NCI-H2081 (cell line): ENCODE measurements at regions not wholly inside any gene's neighbourhood (a gene's known extent, or its start where the extent isn't known, plus 50 kb on each side); places are given as distances from the start of the nearest gene placed in this dataset.
"Not testable (repeated sequence)": the region's sequence is repeated elsewhere in the genome, so short reads cannot be mapped to it uniquely, and the experiment has no call there.

Experiments used
- DNase-seq, 2 experiments: peaks; one replicate each; lab custom pipeline; 2025; lab: John Stamatoyannopoulos, UW

DNA sequence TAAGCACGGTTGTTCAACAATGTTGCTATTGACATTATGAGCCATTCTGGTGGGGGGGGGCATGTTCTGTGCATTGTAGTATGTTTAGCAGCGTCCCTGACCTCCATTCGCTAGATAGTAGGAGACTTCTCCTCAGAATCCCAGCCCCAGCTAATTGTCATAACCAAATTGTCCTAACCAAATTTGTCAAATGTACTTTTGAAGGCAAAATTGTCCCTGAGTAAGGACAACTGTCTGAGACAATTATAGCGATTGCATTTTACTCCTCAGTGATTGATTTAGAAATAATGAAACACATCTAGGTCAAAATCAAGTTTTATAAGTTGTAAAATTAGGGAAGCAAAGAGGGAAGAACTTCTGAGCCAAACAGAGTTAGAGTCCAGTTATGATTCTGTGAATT lies 541.8 kb upstream of the CHORDC1 start:
- no peak for DNase-seq

DNA sequence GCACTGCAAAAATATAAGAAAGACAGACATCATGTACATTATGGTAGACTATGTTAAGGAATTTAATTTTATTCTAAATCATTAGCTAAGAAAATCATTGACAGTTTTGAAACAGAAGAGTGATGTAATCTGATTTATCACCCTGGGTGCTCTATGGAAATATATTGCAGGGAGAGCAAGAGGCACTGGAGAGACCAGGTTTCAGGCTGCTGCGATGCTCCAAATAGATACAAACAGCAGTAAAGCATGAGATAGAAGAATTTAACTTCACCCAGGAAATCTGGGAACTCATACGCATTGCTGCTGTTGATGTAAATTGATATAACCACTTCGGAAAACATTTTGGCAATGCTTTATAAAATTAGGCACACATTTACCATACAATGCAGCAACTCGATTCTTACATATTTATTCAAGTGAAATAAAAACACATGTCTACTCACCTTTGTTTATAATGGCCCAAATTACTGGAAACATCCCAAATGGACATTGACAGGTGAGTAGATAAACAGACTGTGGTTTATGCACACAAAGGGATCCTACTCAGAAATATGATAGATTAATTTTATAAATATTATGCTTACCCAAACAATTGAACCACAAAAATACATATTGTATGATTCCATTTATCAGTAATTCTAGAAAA lies 535.1 kb upstream of the CHORDC1 start:
- peak in 1 of 2 experiments; percentile 7 for DNase-seq

DNA sequence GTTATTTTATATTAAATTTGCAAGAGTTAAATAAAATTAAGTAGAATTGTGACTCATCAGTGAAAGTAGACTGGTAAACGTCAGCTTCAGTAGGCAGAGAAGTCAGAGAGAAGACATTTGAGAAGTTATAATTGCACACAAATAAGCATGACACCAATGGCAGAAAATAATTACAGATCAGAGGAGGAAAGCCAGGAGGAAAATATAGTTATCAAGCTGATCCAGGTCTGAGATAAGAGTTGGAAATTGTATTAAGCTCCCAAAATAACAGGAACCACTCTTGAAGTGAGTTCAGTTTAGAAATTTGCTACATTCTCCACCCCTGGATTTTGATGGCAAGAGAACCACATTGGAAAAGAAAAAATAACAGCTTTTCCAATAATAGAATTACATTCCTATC lies 533.8 kb upstream of the CHORDC1 start:
- no peak for DNase-seq

DNA sequence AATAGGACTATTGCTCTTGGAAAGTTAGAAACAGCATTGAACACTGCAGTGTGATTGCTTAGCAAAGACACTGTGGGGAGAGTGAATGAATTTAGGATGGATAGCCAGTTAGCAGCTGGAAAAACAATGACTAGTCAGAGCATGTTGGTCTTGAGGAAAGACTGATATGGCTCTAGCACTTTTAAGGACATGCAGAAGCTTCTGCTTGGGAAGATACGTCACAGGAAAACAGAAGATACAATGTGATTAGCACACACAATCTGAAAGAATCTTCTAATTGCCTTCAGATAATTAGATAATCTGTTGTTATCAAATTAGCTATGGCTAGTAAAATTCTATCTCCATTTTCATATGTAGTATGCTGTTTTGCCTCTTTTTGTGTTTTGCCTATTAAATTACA lies 530.7 kb upstream of the CHORDC1 start:
- no peak for DNase-seq

DNA sequence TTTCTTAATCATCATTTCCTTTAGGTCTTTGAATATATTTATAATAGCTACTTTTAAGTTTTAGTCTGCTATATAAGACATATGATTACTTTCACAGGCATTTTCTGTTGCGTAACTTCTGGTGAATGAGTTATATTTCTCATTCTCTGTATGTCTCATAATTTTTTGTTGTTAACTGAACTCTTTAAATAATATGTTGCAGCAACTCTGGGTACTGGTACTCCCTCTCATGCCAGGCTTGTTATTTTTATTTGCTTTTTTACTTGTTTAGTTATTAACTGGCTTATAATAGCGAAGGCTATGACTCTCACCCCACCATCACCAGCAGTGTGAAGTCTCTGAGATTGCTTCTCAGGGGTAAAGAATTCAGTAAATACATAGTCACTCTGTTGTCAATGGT lies 524.2 kb upstream of the CHORDC1 start:
- DNase-seq = no peak

DNA sequence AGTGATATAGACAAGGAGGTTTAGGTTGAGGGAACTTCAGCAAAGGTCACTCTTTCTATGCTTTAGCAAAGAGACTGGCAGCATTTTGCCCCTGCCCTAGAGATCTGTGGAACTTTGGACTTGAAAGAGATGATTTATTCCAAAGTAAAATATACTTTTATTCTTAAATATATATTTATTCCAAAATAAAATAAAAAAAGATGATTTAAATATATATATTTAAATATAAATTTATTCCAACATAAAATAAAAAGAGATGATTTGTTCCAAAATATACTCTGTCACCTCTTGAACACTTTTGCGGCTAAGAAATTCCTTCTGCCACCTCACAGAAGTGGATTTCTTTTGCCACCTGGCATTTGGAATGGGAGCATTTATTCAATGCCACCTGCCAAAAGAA lies 521.3 kb upstream of the CHORDC1 start:
- DNase-seq = no peak

DNA sequence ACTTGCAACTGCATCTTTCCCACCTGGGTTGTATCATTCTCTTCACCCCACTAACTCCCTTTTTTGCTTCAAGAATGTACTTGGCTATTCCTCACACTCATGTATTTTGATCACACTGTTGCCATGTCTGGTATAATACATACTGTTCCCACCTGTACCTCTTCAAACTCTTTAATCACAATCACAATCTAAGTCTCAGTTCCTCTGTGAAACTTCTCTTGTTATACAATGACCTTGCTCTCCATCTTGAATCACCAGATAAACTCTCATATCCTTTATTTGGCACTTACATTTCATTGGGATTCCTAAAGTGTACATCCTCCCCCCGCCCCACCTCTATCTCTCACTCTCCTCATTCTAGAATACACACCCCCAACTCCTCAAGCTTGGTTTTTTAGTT lies 516.0 kb upstream of the CHORDC1 start:
- DNase-seq = no peak

DNA sequence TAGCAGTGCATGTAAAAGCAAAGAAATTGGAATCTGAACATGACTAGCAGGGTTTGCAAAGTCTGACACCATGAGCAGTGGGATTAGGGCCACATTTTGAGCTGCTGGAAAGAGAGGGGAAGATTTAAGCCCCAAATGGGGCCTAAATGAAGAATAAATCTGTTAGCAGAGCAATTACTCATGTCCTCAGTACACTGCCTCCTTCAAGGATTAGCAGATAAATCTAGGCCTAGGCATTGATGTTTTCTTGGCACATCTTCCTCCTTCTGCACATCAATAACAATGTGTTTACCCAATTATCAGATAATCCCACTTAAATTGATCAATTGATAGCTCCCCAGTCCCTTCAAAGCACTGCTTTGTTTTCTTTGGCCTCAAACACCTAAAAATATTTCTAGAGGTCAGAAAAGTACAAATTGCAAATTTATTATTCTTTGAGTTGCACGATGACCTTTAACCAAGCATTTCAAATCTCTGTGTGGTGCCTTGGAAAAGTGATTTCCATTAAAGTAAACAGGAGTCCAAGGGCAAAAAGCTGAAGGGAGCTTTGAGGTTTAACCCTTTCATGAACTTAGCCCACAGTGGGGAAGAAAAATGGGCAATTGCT lies 514.7 kb upstream of the CHORDC1 start:
- no peak for DNase-seq

DNA sequence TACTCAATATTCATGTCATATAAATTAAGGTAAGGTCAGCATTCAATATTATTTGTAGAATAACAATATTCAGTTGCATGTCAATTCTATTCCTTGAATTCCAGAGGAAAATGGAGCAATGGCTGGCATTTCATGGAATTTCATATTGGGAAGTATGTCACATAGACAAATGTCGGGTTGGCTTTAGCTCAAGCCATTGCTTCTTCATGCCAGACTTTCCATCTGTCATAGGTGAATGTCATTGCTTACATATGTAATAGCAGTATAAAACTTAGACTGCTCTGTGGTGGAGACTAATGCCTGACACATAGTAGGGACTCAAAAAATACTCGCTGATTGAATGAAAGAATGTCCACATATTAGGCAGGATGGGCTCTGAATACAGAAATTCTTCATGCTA lies 509.6 kb upstream of the CHORDC1 start:
- no peak for DNase-seq

DNA sequence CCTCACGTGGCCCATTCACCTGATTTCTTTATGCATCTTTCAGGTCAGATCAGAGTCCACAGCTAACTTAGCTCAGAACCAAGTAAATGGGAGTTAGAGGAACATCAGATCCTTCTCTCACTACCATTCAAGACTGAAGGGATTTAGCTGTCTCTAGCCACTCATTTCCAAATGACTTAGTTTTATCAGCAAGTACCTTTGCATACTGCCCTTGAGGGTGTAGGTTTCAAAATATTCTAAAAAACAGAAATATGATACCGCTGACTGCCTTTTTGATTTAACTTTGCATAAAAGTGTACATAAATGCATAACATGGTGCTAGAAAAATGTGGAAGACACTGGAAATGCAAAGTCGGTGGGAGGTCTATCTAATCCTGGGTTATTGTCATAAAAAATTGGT lies 500.6 kb upstream of the CHORDC1 start:
- no peak for DNase-seq

DNA sequence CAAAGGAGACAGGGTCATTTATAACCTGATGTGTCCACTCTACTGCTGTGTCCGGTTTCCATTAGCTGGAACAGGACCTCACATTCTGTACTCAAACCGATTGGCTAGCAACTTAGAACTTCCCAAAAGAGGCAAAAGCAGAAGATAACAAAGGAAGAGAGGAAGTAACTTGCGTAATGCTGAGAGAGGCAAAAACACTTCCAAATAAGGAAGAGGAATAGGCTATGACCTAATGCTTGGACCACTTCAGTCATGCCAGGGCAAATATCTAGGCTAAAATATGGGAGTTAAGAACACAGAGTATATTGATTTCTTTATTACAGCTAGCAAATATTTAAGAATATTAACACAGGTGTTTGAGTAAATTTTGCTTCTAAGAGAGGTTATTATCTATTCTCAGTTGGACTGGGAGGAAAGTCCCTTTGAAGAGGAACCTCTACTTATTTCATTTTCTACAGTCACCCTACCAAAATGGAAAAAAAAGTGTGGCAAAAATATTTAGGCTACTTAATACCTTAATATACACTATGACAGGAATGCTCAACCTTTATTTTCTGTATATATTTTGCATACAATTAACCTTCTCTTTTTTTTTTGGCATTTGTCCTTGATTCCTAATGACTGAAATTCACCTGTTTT lies 499.8 kb upstream of the CHORDC1 start:
- DNase-seq = no peak

DNA sequence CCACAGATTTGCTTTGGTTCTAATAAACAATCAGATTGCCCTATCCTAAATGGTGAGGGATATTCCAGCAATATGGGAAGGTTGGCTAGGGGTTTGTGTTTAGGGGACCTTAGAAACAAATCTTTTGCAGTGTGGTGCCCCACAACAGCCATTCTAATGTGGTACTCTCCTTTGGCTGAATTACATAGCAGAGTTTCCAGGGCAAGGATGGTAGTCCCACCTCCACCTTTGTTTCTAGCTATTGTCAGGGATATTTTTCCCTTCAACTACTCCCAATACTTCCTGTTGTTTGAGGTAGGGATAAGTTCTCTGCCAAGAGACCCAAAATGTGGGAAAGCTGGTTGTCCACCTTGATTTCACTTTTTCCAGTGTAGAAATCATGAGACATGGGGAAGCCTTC lies 494.7 kb upstream of the CHORDC1 start:
- DNase-seq = no peak

DNA sequence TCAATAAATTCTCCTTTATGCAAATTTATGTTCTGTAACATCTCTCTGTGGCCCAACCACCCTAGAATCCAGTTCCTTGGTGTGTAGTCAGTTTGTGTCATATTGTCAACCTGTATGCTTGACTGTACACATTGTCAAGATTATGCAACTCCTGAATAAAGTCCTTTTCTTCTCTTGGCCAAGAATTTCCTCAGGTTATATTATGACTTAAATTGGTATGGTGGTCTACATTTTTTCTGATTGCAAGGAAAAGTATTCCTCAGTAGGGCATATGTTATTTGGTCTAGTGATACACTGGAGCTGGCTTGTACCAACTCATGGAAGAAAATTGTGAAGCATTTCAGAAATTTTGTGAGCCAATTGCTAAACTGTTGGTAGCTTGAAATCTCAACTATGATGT lies 482.8 kb upstream of the CHORDC1 start:
- DNase-seq = no peak

DNA sequence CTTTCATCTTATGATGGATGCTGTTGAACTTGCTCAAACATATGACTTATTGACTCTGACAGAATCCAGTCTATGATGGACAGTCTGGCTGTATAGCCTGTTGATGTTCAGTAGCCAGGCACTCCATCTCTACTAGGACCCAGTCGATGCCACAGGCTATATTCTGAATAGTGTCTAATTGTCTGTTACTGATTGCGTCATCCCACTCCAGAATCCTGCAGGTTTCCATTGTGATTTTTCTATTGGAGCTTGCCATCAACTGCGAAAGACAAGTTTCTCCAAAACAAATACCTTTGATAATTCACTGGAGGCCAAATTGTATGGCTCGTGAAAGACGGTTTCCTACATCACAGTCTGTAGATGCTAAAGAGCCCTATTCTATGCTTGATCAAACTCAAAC lies 481.7 kb upstream of the CHORDC1 start:
- DNase-seq = peak in 1 of 2 experiments; percentile 25

DNA sequence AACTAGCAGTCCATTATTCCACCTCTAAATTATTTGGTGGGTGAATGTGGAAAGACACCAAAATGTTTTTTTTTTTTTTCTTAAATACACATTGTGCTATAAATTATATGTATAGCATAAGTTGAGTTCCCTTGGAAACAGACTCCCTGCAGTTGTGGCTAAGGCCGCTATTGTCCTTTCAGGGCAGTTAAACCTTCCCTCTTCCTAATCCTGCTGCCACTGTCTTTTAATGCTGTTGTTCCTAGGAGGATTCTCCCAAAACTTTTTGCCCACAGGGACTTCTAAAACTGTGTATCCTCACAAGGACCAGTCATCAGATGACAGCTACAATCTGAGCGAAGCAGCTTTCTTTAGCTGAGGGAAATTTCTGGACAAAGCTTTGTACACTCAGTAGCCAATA lies 478.9 kb upstream of the CHORDC1 start:
- peak in 1 of 2 experiments; percentile 29 for DNase-seq

DNA sequence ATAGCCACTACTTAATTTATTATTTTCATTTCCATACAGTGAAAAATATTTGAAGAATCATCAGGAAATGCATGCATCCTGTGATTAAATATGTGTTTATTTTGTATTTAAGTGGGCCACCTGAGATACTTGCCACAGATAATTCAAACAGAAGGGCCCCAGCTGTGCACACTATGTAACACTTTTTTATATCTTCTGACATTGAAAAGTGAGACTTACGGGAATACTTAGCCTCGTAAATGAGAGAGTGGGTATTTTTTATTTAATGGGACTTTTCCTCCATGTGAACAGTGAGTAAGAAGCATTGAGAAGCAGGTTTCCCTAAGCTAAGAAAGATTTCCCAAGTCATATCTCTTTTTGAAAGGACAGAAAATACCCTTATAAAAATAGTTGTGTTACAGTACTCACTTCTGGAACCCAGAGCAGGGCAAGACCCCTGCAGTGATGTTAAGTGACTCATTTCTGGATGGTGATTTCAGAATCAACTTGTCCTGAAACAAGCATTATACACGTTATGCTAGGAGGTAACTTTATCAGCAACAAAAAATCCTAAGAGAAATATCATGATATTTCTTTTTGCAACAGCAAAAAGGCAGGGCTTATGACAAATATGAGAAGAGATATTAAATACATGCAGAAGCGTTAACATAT lies 478.1 kb upstream of the CHORDC1 start:
- DNase-seq = peak in 1 of 2 experiments; percentile 34

DNA sequence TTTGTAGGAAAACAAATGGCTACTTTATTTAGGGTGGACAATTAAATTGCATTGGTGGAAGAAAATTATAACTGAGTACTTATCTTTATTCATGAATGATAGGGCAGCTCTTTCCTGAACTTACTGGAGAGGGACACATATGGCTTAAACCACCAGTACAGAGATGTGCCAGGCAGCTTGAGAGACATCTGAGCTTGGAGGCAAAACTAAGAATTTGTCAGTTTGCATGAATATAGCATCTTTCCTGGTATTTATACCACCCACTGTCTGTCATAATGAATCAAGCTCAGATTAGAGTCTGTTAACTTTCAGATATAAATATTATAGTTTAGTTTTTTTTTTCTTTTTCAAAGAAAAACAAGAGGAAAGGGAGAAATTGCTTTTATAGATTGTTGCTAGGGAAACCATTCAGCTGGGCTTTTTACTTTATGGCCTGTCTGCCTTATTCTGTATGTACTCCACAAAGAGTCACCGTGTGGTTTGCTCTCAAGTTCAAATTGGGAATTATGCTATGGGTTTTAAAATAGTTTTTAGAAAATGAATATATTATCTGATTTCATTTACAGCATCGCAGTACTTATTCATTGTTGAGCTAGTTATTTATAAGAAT lies 477.0 kb upstream of the CHORDC1 start:
- no peak for DNase-seq

DNA sequence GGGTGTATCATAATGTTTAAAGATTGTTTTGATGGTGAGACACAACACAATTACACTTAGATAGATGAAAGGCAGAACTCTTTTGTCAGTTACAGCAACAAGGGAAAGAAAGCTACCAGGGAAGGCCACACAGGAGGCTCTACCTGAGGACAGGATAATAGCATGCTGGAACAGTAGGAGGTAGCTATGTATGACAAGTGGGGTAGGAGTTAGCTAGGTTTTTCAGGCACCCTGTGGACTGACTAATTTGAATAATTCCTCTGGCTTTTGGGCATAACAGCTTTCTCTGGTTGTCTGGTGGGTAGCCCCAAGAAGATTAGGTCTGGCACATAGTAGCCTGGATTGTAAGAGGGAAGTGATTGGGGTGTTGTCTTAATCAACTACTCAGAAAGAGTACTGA lies 475.4 kb upstream of the CHORDC1 start:
- no peak for DNase-seq

DNA sequence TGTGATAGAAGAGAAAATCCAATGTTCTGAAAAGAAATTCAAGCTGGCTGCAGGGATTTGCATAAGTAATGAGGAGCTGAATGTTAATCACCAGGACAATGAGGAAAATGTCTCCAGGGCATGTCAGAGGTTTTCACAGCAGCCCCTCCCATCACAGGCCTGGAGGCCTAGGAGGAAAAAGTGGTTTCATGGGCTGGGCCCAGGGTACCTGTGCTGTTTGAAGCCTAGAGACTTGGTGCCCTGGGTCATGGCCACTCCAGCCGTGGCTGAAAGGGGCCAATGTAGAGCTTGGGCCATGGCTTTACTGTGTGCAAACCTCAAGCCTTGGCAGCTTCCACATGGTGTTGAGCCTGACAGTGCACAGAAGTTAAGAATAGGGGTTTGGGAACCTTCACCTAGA lies 452.6 kb upstream of the CHORDC1 start:
- DNase-seq = not testable (repeated sequence)

DNA sequence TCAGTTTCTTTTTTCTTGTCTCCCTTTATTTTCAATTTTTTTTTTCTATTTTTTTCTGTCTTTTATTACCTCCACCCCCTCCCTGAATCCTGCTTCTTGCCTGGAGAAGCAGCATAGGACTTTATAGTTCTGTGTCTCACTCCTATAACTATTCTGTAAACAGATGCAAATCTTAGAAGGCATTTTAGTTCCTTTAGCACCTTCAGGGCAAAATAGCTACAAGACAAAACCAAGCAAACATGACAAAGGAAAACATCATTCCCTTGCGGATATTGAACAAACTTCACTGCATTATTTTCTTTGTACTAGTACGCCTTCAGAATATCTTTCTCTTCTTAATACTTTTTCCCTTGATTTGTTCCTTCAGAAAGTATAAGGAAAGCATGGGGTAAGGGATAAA lies 446.2 kb upstream of the CHORDC1 start:
- DNase-seq = no peak

DNA sequence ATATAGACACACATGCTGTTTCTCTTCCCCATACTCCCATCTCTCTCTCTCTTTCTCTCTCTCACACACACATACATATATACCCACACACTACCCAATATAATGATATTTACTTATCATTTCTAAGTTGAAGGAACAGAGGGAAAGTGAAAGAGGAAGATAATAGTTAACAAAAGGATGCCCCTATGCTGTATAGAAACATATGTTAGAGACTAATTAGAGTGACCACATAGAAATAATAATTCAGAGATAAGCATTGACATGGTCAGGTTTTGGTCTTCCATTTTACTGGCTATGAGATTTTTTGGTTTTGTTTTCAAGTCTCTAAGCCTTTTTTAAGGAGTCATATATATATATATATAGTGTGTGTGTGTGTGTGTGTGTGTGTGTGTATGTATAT lies 445.7 kb upstream of the CHORDC1 start:
- DNase-seq = no peak

DNA sequence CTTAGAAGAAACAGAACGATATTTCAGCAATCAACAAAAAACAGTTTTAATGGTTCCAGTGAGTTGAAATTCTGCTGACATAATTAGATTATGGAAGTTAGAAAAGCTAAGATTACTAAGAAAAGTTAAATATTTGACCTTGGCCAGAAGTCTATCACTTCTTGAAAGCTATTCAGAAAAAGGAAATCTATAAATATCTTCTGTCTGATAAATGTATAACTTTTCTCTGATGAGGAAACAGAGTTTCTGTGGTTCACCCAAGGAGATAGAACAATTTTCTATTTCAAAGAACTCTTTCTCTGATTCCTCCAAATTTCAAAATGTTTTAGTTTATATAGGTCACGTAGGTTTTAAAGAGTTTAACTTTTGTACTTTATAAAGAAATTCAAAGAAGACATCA lies 438.4 kb upstream of the CHORDC1 start:
- DNase-seq = no peak

DNA sequence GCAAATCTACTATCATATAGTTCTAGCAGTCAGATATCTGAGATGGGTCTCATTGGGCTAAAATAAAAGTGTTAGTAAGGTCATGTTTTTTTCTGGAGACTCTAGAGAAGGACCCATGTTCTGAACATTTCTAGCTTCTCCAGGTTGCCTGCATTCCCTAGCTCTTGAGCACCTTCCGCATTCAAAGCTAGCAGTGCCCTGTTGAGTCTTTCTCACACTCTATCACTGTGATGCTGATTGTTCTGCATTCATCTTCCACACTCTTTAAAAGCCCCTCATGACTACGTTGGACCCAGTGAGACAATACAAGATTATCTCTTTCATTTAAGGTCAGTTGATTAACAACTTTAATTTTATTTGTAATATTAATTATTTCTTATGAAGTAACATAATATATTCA lies 433.3 kb upstream of the CHORDC1 start:
- no peak for DNase-seq
